H9 (cell line): ENCODE measurements at regions not wholly inside any gene's neighbourhood (a gene's known extent, or its start where the extent isn't known, plus 50 kb on each side); places are given as distances from the start of the nearest gene placed in this dataset.

Experiments
- DNase-seq: peaks from one replicate; pipeline ENCODE4 v3.0.0-alpha.2; 2017
- H2AFZ ChIP-seq: one replicate; pipeline ENCODE4 v1.6.1; 2013; ENCODE audit warnings: mild to moderate bottlenecking, low read length, control low read depth, moderate library complexity
- H2AK5ac ChIP-seq: 2 replicates; pipeline ENCODE4 v1.6.1; 2013; ENCODE audit warnings: low read length, control low read depth, mixed read lengths; ENCODE audit not compliant: insufficient read length
- H2BK120ac ChIP-seq: one replicate; pipeline ENCODE4 v1.6.1; 2013; ENCODE audit warnings: low read depth, mild to moderate bottlenecking, low read length, control low read depth, inconsistent platforms; ENCODE audit not compliant: poor library complexity, severe bottlenecking
- H2BK12ac ChIP-seq: 2 replicates; pipeline ENCODE4 v1.6.1; 2013; ENCODE audit warnings: low read length, control low read depth, mixed read lengths, low read depth; ENCODE audit not compliant: insufficient read length
- H2BK15ac ChIP-seq: 2 replicates; pipeline ENCODE4 v1.6.1; 2013; ENCODE audit warnings: low read depth, low read length, control low read depth
- H2BK20ac ChIP-seq: one replicate; pipeline ENCODE4 v1.6.1; 2013; ENCODE audit warnings: low read depth, mild to moderate bottlenecking, low read length, control low read depth, inconsistent platforms; ENCODE audit not compliant: poor library complexity, severe bottlenecking
- H2BK5ac ChIP-seq: 2 replicates; pipeline ENCODE4 v1.6.1; 2013; ENCODE audit warnings: low read length, control low read depth, mixed read lengths; ENCODE audit not compliant: insufficient read length
- H3K14ac ChIP-seq: 2 replicates; pipeline ENCODE4 v1.6.1; 2013; ENCODE audit warnings: low read length, control low read depth; ENCODE audit not compliant: insufficient read depth
- H3K18ac ChIP-seq: 2 replicates; pipeline ENCODE4 v1.6.1; 2013; ENCODE audit warnings: low read depth, mild to moderate bottlenecking, mixed read lengths, low read length, control low read depth; ENCODE audit not compliant: insufficient read length
- H3K23ac ChIP-seq: 2 replicates; pipeline ENCODE4 v1.6.1; 2013; ENCODE audit warnings: low read length, control low read depth, mixed read lengths, low read depth; ENCODE audit not compliant: insufficient read length
- H3K23me2 ChIP-seq: 2 replicates; pipeline ENCODE4 v1.6.1; 2013; ENCODE audit warnings: low read depth, mild to moderate bottlenecking, mixed read lengths, low read length, control low read depth; ENCODE audit not compliant: insufficient read length, poor library complexity, severe bottlenecking
- H3K27ac ChIP-seq: 2 replicates; pipeline ENCODE4 v1.5.1; 2013; ENCODE audit warnings: low read length, control low read depth, mixed read lengths, low read depth; ENCODE audit not compliant: insufficient read length
- H3K27me3 ChIP-seq: 2 replicates; pipeline ENCODE4 v1.6.1; 2013; ENCODE audit warnings: low read length, control low read depth, inconsistent platforms; ENCODE audit not compliant: insufficient read depth
- H3K4ac ChIP-seq: 2 replicates; pipeline ENCODE4 v1.6.1; 2013; ENCODE audit warnings: low read depth, mild to moderate bottlenecking, control low read depth, inconsistent platforms, low read length, moderate library complexity
- H3K4me1 ChIP-seq: 2 replicates; pipeline ENCODE4 v1.6.1; 2013; ENCODE audit warnings: low read length, control low read depth, inconsistent platforms; ENCODE audit not compliant: insufficient read depth
- H3K4me2 ChIP-seq: 2 replicates; pipeline ENCODE4 v1.6.1; 2013; ENCODE audit warnings: low read length, control low read depth, mixed read lengths; ENCODE audit not compliant: insufficient read length, insufficient read depth
- H3K56ac ChIP-seq: 2 replicates; pipeline ENCODE4 v1.6.1; 2013; ENCODE audit warnings: low read depth, mild to moderate bottlenecking, mixed read lengths, low read length, control low read depth; ENCODE audit not compliant: insufficient read length
- H3K79me1 ChIP-seq: 2 replicates; pipeline ENCODE4 v1.6.1; 2013; ENCODE audit warnings: low read depth, mild to moderate bottlenecking, moderate library complexity, low read length, control low read depth, inconsistent platforms; ENCODE audit not compliant: insufficient read depth, poor library complexity, severe bottlenecking
- H3K79me2 ChIP-seq: 2 replicates; pipeline ENCODE4 v1.6.1; 2013; ENCODE audit warnings: low read length, control low read depth, inconsistent platforms; ENCODE audit not compliant: insufficient read depth
- H3K9ac ChIP-seq: 2 replicates; pipeline ENCODE4 v1.6.1; 2013; ENCODE audit warnings: low read length, control low read depth, mixed read lengths; ENCODE audit not compliant: insufficient read length; ENCODE audit errors: extremely low read depth
- H3K9me3 ChIP-seq: one replicate; pipeline ENCODE4 v1.6.1; 2013; ENCODE audit warnings: low read depth, low read length, inconsistent platforms; ENCODE audit not compliant: control insufficient read depth
- H3T11ph ChIP-seq: one replicate; pipeline ENCODE4 v1.6.1; 2013; ENCODE audit warnings: mild to moderate bottlenecking, low read length, control low read depth, inconsistent platforms
- H4K20me1 ChIP-seq: one replicate; pipeline ENCODE4 v1.6.1; 2013; ENCODE audit not compliant: control insufficient read depth, insufficient read length, insufficient read depth
- H4K5ac ChIP-seq: 2 replicates; pipeline ENCODE4 v1.6.1; 2013; ENCODE audit warnings: low read depth, mild to moderate bottlenecking, mixed read lengths, low read length, control low read depth; ENCODE audit not compliant: insufficient read length
- H4K8ac ChIP-seq: replicated peaks from 2 replicates; pipeline ENCODE4 v1.6.1; 2013; ENCODE audit warnings: low read length, control low read depth, mixed read lengths, low read depth; ENCODE audit not compliant: insufficient read length
- H4K91ac ChIP-seq: 2 replicates; pipeline ENCODE4 v1.6.1; 2013; ENCODE audit warnings: low read depth, mild to moderate bottlenecking, moderate library complexity, mixed read lengths, low read length, control low read depth; ENCODE audit not compliant: insufficient read length
- H3K27ac Mint-ChIP-seq, 3 experiments: 2 replicates in 2 of 3; 3 replicates in 1 of 3; pipeline ENCODE4 v1.8.0; 2020 to 2021; ENCODE audit warnings: mixed read lengths in 3 of 3, mild to moderate bottlenecking in 1 of 3, moderate library complexity in 1 of 3
- H3K27me3 Mint-ChIP-seq: 2 replicates; pipeline ENCODE4 v1.8.0; 2021; ENCODE audit warnings: low read depth, mild to moderate bottlenecking, moderate library complexity, mixed read lengths
- H3K36me3 Mint-ChIP-seq, 3 experiments: 2 replicates in 2 of 3; 3 replicates in 1 of 3; pipeline ENCODE4 v1.8.0; 2020 to 2021; ENCODE audit warnings: low read depth in 3 of 3, mixed read lengths in 3 of 3; ENCODE audit not compliant: insufficient read depth in 1 of 3
- H3K4me1 Mint-ChIP-seq, 2 experiments: 2 replicates each; pipeline ENCODE4 v1.8.0; 2020; ENCODE audit warnings: mixed read lengths in 2 of 2
- H3K4me3 Mint-ChIP-seq, 2 experiments: 2 replicates in 1 of 2; 3 replicates in 1 of 2; pipeline ENCODE4 v1.8.0; 2020 to 2021; ENCODE audit warnings: mild to moderate bottlenecking in 2 of 2, mixed read lengths in 2 of 2, moderate library complexity in 1 of 2
- H3K9me3 Mint-ChIP-seq, 2 experiments: 2 replicates in 1 of 2; 3 replicates in 1 of 2; pipeline ENCODE4 v1.8.0; 2020; ENCODE audit warnings: mild to moderate bottlenecking in 2 of 2, mixed read lengths in 2 of 2, moderate library complexity in 1 of 2
- CTCF ChIP-seq: fragments of 200-600 bp; sonication (generic); conservative IDR thresholded peaks from 3 replicates; pipeline ENCODE4 v1.8.0; 2021; ENCODE audit warnings: antibody characterized with exemption, mild to moderate bottlenecking
- WGBS: extraction: QIAGEN DNeasy Blood & Tissue Kit; methylation state at CpG from one replicate; pipeline ENCODE4 v1.1.7; 2013; ENCODE audit warnings: missing lambda C conversion rate, low lambda C conversion rate, mixed read lengths; ENCODE audit not compliant: insufficient read length; ENCODE audit errors: extremely low coverage; 5-methylcytosine and 5-hydroxymethylcytosine counted together

GRCh38 chr6:112713402-112713801, 366.3 kb downstream of the RFPL4B start:
- Mint-ChIP-seq H3K27me3 (no peaks in the 10 kb centered on the region), H3K36me3 (no peaks in the 10 kb centered on the region; a peak in 1 of 7 replicates), H3K4me3 (no peak overlapping the region), H3K4me1 (no peaks in the 10 kb centered on the region), H3K9me3 (no peaks in the 10 kb centered on the region; a peak in 2 of 5 replicates), H3K27ac (no peak overlapping the region)
- H2BK120ac ChIP-seq, result no peak overlapping the region
- no peak overlapping the region for H3K18ac ChIP-seq
- no peak overlapping the region for H3K4me2 ChIP-seq
- H4K5ac ChIP-seq, result no peak overlapping the region
- no peak overlapping the region for H2BK12ac ChIP-seq
- no peaks in the 10 kb centered on the region for H4K20me1 ChIP-seq
- no peaks in the 10 kb centered on the region for H3K79me2 ChIP-seq
- DNase-seq, result no peak
- no peak overlapping the region for H3K56ac ChIP-seq
- H3K79me1 ChIP-seq, result no peaks in the 10 kb centered on the region
- H3K14ac ChIP-seq, result no peak overlapping the region
- H2AK5ac ChIP-seq, result no peak overlapping the region
- H3K9ac ChIP-seq, result no peak overlapping the region
- TF ChIP-seq CTCF, result no peak
- H2BK15ac ChIP-seq, result no peak overlapping the region
- H4K8ac ChIP-seq, result no peak overlapping the region
- no peaks in the 10 kb centered on the region for H3K4me1 ChIP-seq
- H3K23me2 ChIP-seq, result no peaks in the 10 kb centered on the region
- H3K27me3 ChIP-seq, result no peaks in the 10 kb centered on the region
- H2AFZ ChIP-seq, result no peak overlapping the region
- no peak overlapping the region for H2BK20ac ChIP-seq
- no peak overlapping the region for H3K23ac ChIP-seq
- no peak overlapping the region for H3K4ac ChIP-seq
- H4K91ac ChIP-seq, result no peak overlapping the region
- no peak overlapping the region for H2BK5ac ChIP-seq
- H3K27ac ChIP-seq, result no peak overlapping the region
- no peak overlapping the region for H3T11ph ChIP-seq
- WGBS, result no CpG with 5 or more reads among the region's 2 CpGs
- no peaks in the 10 kb centered on the region for H3K9me3 ChIP-seq
